ENCODE measurements at regions not wholly inside any gene's neighbourhood (a gene's known extent, or its start where the extent isn't known, plus 50 kb on each side); places are given as distances from the start of the nearest gene placed in this dataset.

DNA sequence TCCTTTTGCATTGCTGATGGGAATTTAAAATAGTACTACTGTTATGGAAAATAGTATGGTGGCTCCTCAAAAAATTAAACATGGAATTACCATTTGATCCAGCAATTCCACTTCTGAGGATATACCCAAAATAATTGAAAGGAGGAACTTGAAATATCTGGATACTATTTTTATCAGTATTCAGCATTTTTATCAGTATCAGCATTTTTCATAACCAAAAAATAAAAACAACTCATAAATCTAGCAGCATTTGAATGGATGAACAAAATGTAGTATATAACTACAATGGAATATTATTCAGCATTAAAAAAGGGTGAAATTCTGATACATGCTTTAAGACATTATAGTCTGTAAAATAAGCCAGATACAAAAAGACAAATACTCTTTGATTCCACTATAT is 763.4 kb upstream of the MAN1A1 start:
- no peak for TF ChIP-seq POLR2AphosphoS5 (IDR thresholded peaks at IDR 0.05)
- TF ChIP-seq, protein P1, sequence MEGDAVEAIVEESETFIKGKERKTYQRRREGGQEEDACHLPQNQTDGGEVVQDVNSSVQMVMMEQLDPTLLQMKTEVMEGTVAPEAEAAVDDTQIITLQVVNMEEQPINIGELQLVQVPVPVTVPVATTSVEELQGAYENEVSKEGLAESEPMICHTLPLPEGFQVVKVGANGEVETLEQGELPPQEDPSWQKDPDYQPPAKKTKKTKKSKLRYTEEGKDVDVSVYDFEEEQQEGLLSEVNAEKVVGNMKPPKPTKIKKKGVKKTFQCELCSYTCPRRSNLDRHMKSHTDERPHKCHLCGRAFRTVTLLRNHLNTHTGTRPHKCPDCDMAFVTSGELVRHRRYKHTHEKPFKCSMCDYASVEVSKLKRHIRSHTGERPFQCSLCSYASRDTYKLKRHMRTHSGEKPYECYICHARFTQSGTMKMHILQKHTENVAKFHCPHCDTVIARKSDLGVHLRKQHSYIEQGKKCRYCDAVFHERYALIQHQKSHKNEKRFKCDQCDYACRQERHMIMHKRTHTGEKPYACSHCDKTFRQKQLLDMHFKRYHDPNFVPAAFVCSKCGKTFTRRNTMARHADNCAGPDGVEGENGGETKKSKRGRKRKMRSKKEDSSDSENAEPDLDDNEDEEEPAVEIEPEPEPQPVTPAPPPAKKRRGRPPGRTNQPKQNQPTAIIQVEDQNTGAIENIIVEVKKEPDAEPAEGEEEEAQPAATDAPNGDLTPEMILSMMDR (IDR thresholded peaks at IDR 0.05): no peak

Measured in sigmoid colon (tissue), 4 donors.